Caco-2 (cell line): ENCODE measurements at regions not wholly inside any gene's neighbourhood (a gene's known extent, or its start where the extent isn't known, plus 50 kb on each side); places are given as distances from the start of the nearest gene placed in this dataset.
"Not testable (repeated sequence)": the region's sequence is repeated elsewhere in the genome, so short reads cannot be mapped to it uniquely, and the experiment has no call there.

Source experiments
- BruUV-seq: library from RNA; stranded (reverse); fragments of 400-500 nt; replicated peaks from 2 replicates; lab custom pipeline; 2021; lab: Mats Ljungman, UMichigan
- CTCF ChIA-PET: fragments of 300-600 bp; sonication (Branson Sonifier 250); formaldehyde crosslinking; loops from one replicate; lab custom pipeline; 2022; ENCODE audit warnings: antibody characterized with exemption; lab: Charles Lee
- POLR2A ChIA-PET: fragments of 300-600 bp; sonication (Branson Sonifier 250); formaldehyde crosslinking; loops from one replicate; lab custom pipeline; 2022; ENCODE audit warnings: antibody characterized with exemption; lab: Charles Lee
- DNase-seq, 2 experiments: peaks; one replicate each; pipeline versions ENCODE4 v3.0.0 to v3.0.0-alpha.2; 2020 to 2022
- H3K27me3 ChIP-seq: replicated peaks from 2 replicates; pipeline ENCODE4 v1.6.0; 2011; ENCODE audit warnings: low read length; ENCODE audit not compliant: control insufficient read depth, insufficient read depth
- H3K36me3 ChIP-seq: 2 replicates; pipeline ENCODE4 v1.5.1; 2011; ENCODE audit warnings: low read length; ENCODE audit not compliant: control insufficient read depth, insufficient read depth
- H3K4me1 ChIP-seq: fragments of 250-450 bp; sonication (Bioruptor Pico); 2 replicates; pipeline ENCODE4 v1.5.1; 2020; ENCODE audit warnings: mild to moderate bottlenecking
- H3K4me3 ChIP-seq: 2 replicates; pipeline ENCODE4 v1.5.1; 2011; ENCODE audit warnings: low read depth, mild to moderate bottlenecking, control low read depth, low read length
- H3K9me3 ChIP-seq: fragments of 250-450 bp; sonication (Bioruptor Pico); 2 replicates; pipeline ENCODE4 v1.5.1; 2020; ENCODE audit warnings: mild to moderate bottlenecking, moderate library complexity
- H3K27ac Mint-ChIP-seq: one replicate; pipeline ENCODE4 v1.8.0; 2022; ENCODE audit warnings: mixed read lengths; ENCODE audit not compliant: unreplicated experiment
- H3K27me3 Mint-ChIP-seq: one replicate; pipeline ENCODE4 v1.8.0; 2022; ENCODE audit warnings: mixed read lengths; ENCODE audit not compliant: insufficient read depth, unreplicated experiment
- H3K36me3 Mint-ChIP-seq: one replicate; pipeline ENCODE4 v1.8.0; 2022; ENCODE audit warnings: mild to moderate bottlenecking, mixed read lengths; ENCODE audit not compliant: insufficient read depth, unreplicated experiment
- H3K4me1 Mint-ChIP-seq: one replicate; pipeline ENCODE4 v1.8.0; 2022; ENCODE audit warnings: low read depth, mixed read lengths; ENCODE audit not compliant: unreplicated experiment
- H3K4me3 Mint-ChIP-seq: one replicate; pipeline ENCODE4 v1.8.0; 2022; ENCODE audit warnings: mild to moderate bottlenecking, moderate library complexity, mixed read lengths; ENCODE audit not compliant: unreplicated experiment
- H3K9me3 Mint-ChIP-seq: one replicate; pipeline ENCODE4 v1.8.0; 2022; ENCODE audit warnings: mixed read lengths; ENCODE audit not compliant: unreplicated experiment
- intact Hi-C: fragments of 100-400 bp; cut with micrococcal nuclease; formaldehyde crosslinking; loops from one replicate; pipeline ENCODE4 v1.10.0; 2022; ENCODE audit not compliant: unreplicated experiment
- TF ChIP-seq, protein P1 (sequence below), 2 experiments: fragments of 200-600 bp in 1 of 2; IDR thresholded peaks; 1 replicate in 1 of 2; 2 replicates in 1 of 2; pipeline versions ENCODE4 v1.5.1 to v1.8.0; 2011 to 2022; ENCODE audit warnings: antibody characterized with exemption in 1 of 2, control low read depth in 1 of 2, inconsistent platforms in 1 of 2, low read depth in 1 of 2, low read length in 1 of 2, mild to moderate bottlenecking in 1 of 2, moderate library complexity in 1 of 2; ENCODE audit not compliant: insufficient read depth in 1 of 2, severe bottlenecking in 1 of 2, unreplicated experiment in 1 of 2

- Mint-ChIP-seq H3K36me3 (no peaks in the 10 kb centered on the region), H3K4me1 (peaks cover 8% of the 10 kb centered on the region), H3K9me3 (no peaks in the 10 kb centered on the region), H3K27me3 (no peaks in the 10 kb centered on the region), H3K4me3 (no peak overlapping the region), H3K27ac (no peak overlapping the region)
- ChIA-PET POLR2A (no interaction called here), CTCF (no interaction called here)
- H3K36me3 ChIP-seq = no peaks in the 10 kb centered on the region
- no peak for DNase-seq
- peaks cover 13% of the 10 kb centered on the region for H3K4me1 ChIP-seq
- no peaks in the 10 kb centered on the region for H3K27me3 ChIP-seq
- BruUV-seq = no TSS peak
- TF ChIP-seq, protein P1, sequence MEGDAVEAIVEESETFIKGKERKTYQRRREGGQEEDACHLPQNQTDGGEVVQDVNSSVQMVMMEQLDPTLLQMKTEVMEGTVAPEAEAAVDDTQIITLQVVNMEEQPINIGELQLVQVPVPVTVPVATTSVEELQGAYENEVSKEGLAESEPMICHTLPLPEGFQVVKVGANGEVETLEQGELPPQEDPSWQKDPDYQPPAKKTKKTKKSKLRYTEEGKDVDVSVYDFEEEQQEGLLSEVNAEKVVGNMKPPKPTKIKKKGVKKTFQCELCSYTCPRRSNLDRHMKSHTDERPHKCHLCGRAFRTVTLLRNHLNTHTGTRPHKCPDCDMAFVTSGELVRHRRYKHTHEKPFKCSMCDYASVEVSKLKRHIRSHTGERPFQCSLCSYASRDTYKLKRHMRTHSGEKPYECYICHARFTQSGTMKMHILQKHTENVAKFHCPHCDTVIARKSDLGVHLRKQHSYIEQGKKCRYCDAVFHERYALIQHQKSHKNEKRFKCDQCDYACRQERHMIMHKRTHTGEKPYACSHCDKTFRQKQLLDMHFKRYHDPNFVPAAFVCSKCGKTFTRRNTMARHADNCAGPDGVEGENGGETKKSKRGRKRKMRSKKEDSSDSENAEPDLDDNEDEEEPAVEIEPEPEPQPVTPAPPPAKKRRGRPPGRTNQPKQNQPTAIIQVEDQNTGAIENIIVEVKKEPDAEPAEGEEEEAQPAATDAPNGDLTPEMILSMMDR (IDR thresholded peaks at IDR 0.05; ENCODE audit: insufficient read depth in 1 of 2, low read depth in 1 of 2, low read length in 1 of 2, severe bottlenecking in 1 of 2, unreplicated experiment in 1 of 2) = no peak
- H3K4me3 ChIP-seq = no peak overlapping the region
- peaks cover 4% of the 10 kb centered on the region; the same call in 1 of the 2 replicates for H3K9me3 ChIP-seq
- intact Hi-C loops = no loop called here
Measured at GRCh38 chr6:121890307-121890910, 455.0 kb downstream of the GJA1 start.

DNA sequence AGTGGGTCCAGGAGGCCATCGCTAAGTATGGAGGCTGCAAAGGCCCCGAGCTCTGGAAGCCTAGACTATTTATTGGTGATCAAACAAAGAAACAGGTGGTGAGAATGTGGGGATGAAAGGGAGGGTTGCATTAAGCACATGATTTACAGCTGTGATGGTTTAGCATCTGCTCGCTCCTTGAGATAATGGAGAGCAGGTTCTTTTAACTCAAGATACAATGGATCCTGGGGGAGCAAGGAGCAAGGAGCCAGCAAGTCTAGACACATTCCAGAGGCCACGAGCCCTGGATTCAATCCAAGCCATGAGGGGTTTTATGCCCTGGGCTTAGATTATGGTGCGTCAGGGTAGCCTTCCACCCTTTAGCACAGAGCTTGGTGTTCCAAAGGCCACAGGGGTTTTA, 460.3 kb downstream of the GJA1 start:
- BruUV-seq, CTCF ChIA-PET: not testable (repeated sequence)

DNA sequence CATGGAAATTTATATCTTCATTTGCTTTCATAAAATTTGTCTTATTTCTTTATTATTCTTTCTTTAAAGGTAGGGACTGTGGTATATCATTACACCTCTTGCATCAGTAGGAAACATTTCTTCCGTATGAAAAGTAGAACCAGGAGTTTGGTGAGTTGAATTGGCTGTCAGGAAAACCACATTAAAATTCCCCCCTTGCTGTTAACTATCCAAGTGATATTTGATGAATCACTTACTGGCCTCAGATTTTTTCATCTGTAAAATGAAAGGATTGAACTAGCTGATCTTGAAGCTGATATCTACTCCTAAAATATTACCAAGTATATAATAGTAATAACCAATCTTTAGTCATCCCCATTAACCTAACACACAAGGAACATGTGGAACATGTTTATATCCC, 460.9 kb downstream of the GJA1 start:
- H3K4me1 ChIP-seq = no peaks in the 10 kb centered on the region
- no peak overlapping the region for H3K27ac Mint-ChIP-seq

More for the DNA sequence above, 460.3 kb downstream of the GJA1 start:
- H3K9me3 ChIP-seq, H3K36me3 Mint-ChIP-seq, H3K27ac Mint-ChIP-seq, H3K27me3 Mint-ChIP-seq, H3K4me3 Mint-ChIP-seq, H3K9me3 Mint-ChIP-seq, POLR2A ChIA-PET, DNase-seq, intact Hi-C loops, H3K4me1 ChIP-seq, H3K36me3 ChIP-seq, H3K4me3 ChIP-seq, H3K27me3 ChIP-seq, H3K4me1 Mint-ChIP-seq: not testable (repeated sequence)

More for the DNA sequence above, 460.9 kb downstream of the GJA1 start:
- TF ChIP-seq, protein P1 (IDR thresholded peaks at IDR 0.05; ENCODE audit: insufficient read depth in 1 of 2, low read depth in 1 of 2, low read length in 1 of 2, severe bottlenecking in 1 of 2, unreplicated experiment in 1 of 2) = no peak
- no peaks in the 10 kb centered on the region for H3K9me3 ChIP-seq
- BruUV-seq = no TSS peak
- Mint-ChIP-seq H3K4me1 (peaks cover 6% of the 10 kb centered on the region), H3K27me3 (no peaks in the 10 kb centered on the region), H3K4me3 (no peak overlapping the region), H3K9me3 (no peaks in the 10 kb centered on the region), H3K36me3 (no peaks in the 10 kb centered on the region)
- intact Hi-C loops = no loop called here
- CTCF ChIA-PET = no interaction called here
- DNase-seq = no peak
- no peaks in the 10 kb centered on the region for H3K27me3 ChIP-seq
- POLR2A ChIA-PET = no interaction called here
- H3K36me3 ChIP-seq = no peaks in the 10 kb centered on the region
- H3K4me3 ChIP-seq = no peak overlapping the region
